K562 (cell line): ENCODE measurements at regions not wholly inside any gene's neighbourhood (a gene's known extent, or its start where the extent isn't known, plus 50 kb on each side); places are given as distances from the start of the nearest gene placed in this dataset.

Experiments
- ATAC-seq: fragments of 200-7000 bp; cut with Tn5 transposase; 3 replicates; pipeline ENCODE4 v1.9.1; 2020; ENCODE audit warnings: moderate library complexity
- BruUV-seq: library from RNA; stranded (reverse); fragments of 400-500 nt; replicated peaks from 2 replicates; lab custom pipeline; 2021; lab: Mats Ljungman, UMichigan
- CTCF ChIA-PET: fragments of 300-600 bp; formaldehyde crosslinking; extraction: SDS; loops from one replicate; lab custom pipeline; 2021; ENCODE audit warnings: low intra/inter-chr PET ratio; lab: Yijun Ruan, JAX
- POLR2A ChIA-PET: fragments of 300-600, 350-650 bp; sonication (Branson Sonifier 250); formaldehyde crosslinking; extraction: SDS; loops from one replicate; lab custom pipeline; 2021; ENCODE audit warnings: antibody characterized with exemption, inconsistent platforms; lab: Yijun Ruan, JAX
- DNase-seq, 4 experiments: peaks; one replicate each; pipeline versions ENCODE4 v3.0.0 to v3.0.0-alpha.2; 2011 to 2018; ENCODE audit warnings: low spot score in 3 of 4, mixed read lengths in 3 of 4; ENCODE audit errors: extremely low read depth in 1 of 4
- FAIRE-seq: peaks from 2 replicates; lab custom pipeline; 2011; peaks lifted over from hg19 to GRCh38; lab: Jason Lieb, UNC
- H2AFZ ChIP-seq: 2 replicates; pipeline ENCODE4 v1.6.0; 2011; ENCODE audit warnings: low read depth, low read length, control low read depth, inconsistent platforms
- H3K27ac ChIP-seq: fragments of 200-600 bp; 3 replicates; pipeline ENCODE4 v1.8.0; 2011; ENCODE audit warnings: low read depth, mild to moderate bottlenecking, control low read depth, inconsistent platforms, low read length, moderate library complexity, mixed read lengths; ENCODE audit errors: extremely low read depth
- H3K27me3 ChIP-seq, 2 experiments: fragments of 300-600 bp in 1 of 2; 2 replicates in 1 of 2; 3 replicates in 1 of 2; pipeline versions ENCODE4 v1.6.0 to v1.8.0; 2011; ENCODE audit warnings: inconsistent platforms in 2 of 2, low read length in 2 of 2, mild to moderate bottlenecking in 1 of 2, mixed read lengths in 1 of 2, moderate library complexity in 1 of 2; ENCODE audit not compliant: control insufficient read depth in 2 of 2, insufficient read depth in 2 of 2
- H3K36me3 ChIP-seq: fragments of 300-600 bp; 3 replicates; pipeline ENCODE4 v1.8.0; 2011; ENCODE audit warnings: mild to moderate bottlenecking, low read length, inconsistent platforms; ENCODE audit not compliant: control insufficient read depth, insufficient read depth
- H3K4me1 ChIP-seq, 2 experiments: fragments of 200-600 bp in 1 of 2; replicated peaks in 1 of 2; 2 replicates in 1 of 2; 3 replicates in 1 of 2; pipeline versions ENCODE4 v1.5.1 to v1.8.0; 2011; ENCODE audit warnings: inconsistent platforms in 2 of 2, low read length in 2 of 2, mild to moderate bottlenecking in 1 of 2, mixed read lengths in 1 of 2, moderate library complexity in 1 of 2; ENCODE audit not compliant: control insufficient read depth in 2 of 2, insufficient read depth in 2 of 2
- H3K4me2 ChIP-seq: 2 replicates; pipeline ENCODE4 v1.6.1; 2011; ENCODE audit warnings: low read length, control low read depth, inconsistent platforms, mixed read lengths; ENCODE audit not compliant: insufficient read depth
- H3K4me3 ChIP-seq: fragments of 200-600 bp; sonication (generic), shearing (Covaris generic); 2 replicates; pipeline ENCODE4 v1.5.1; 2016; ENCODE audit warnings: control low read depth, inconsistent platforms
- H3K79me2 ChIP-seq: fragments of 200-600 bp; 3 replicates; pipeline ENCODE4 v1.8.0; 2011; ENCODE audit warnings: low read length, inconsistent platforms; ENCODE audit not compliant: control insufficient read depth, insufficient read depth
- H3K9ac ChIP-seq, 2 experiments: 2 replicates each; pipeline versions ENCODE4 v1.6.0 to v1.6.1; 2011; ENCODE audit warnings: low read depth in 2 of 2, low read length in 2 of 2, control low read depth in 1 of 2, inconsistent platforms in 1 of 2, mild to moderate bottlenecking in 1 of 2, mixed read lengths in 1 of 2; ENCODE audit not compliant: insufficient read depth in 1 of 2
- H3K9me1 ChIP-seq: one replicate; pipeline ENCODE4 v1.6.0; 2011; ENCODE audit warnings: inconsistent platforms, mild to moderate bottlenecking, low read length, moderate library complexity; ENCODE audit not compliant: control insufficient read depth, insufficient read depth
- H3K9me3 ChIP-seq: replicated peaks from 2 replicates; pipeline ENCODE4 v1.5.1; 2011; ENCODE audit warnings: low read depth, low read length, inconsistent platforms; ENCODE audit not compliant: control insufficient read depth, insufficient read depth
- H4K20me1 ChIP-seq: replicated peaks from 2 replicates; pipeline ENCODE4 v1.6.1; 2011; ENCODE audit warnings: low read length, inconsistent platforms, mixed read lengths; ENCODE audit not compliant: control insufficient read depth, insufficient read depth
- FOXJ2 ChIP-seq: fragments of 200-800 bp; sonication (Bioruptor generic); IDR thresholded peaks from 2 replicates; pipeline ENCODE4 v1.6.1; 2016; ENCODE audit warnings: missing genetic modification characterization, missing compliant biosample characterization
- XRCC5 ChIP-seq: fragments of 200-400 bp; formaldehyde crosslinking; IDR thresholded peaks from 2 replicates; pipeline ENCODE4 v1.6.1; 2017; ENCODE audit warnings: low read depth, mild to moderate bottlenecking, low read length
- ZNF561 ChIP-seq: fragments of 450-650 bp; formaldehyde crosslinking; conservative IDR thresholded peaks from 2 replicates; pipeline ENCODE4 v1.4.0; 2020; ENCODE audit warnings: mild to moderate bottlenecking, moderate library complexity
- WGBS: fragments of 100-300 bp; shearing (Covaris generic); methylation state at CpG from one replicate; pipeline ENCODE4 v1.1.6; 2016; ENCODE audit warnings: low coverage, mixed read lengths; ENCODE audit not compliant: insufficient coverage; ENCODE audit errors: missing lambda C conversion rate; 5-methylcytosine and 5-hydroxymethylcytosine counted together
- in situ Hi-C: fragments of 300-500 bp; cut with MboI; formaldehyde crosslinking; loops from 4 replicates; pipeline ENCODE4 v1.15.0; 2018; ENCODE audit warnings: inconsistent platforms, mixed read lengths
- intact Hi-C: fragments of 100-400 bp; cut with micrococcal nuclease; formaldehyde crosslinking; loops from 2 replicates; pipeline ENCODE4 v1.14.2; 2022
- TF ChIP-seq, protein P1 (sequence below), 3 experiments: IDR thresholded peaks in 2 of 3; conservative IDR thresholded peaks in 1 of 3; 2 replicates each; pipeline ENCODE4 v1.5.1; 2011 to 2012; ENCODE audit warnings: low read length in 3 of 3, mild to moderate bottlenecking in 3 of 3, control low read depth in 2 of 3, improper control_type of control experiment in 1 of 3, inconsistent platforms in 1 of 3, low read depth in 1 of 3, mixed read lengths in 1 of 3, moderate library complexity in 1 of 3; ENCODE audit not compliant: insufficient read depth in 2 of 3

GRCh38 chr13:106377341-106377740 is 158.1 kb downstream of the EFNB2 start:
- Histone ChIP-seq H3K9me3 (no peaks in the 10 kb centered on the region), H3K79me2 (no peaks in the 10 kb centered on the region), H3K9ac (no peak overlapping the region), H3K27ac (no peak overlapping the region), H3K4me3 (no peak overlapping the region), H3K27me3 (no peaks in the 10 kb centered on the region), H4K20me1 (no peaks in the 10 kb centered on the region), H2AFZ (no peak overlapping the region), H3K4me2 (no peak overlapping the region), H3K9me1 (no peaks in the 10 kb centered on the region), H3K36me3 (no peaks in the 10 kb centered on the region), H3K4me1 (no peaks in the 10 kb centered on the region; a peak in 1 of 5 replicates)
- no TSS peak for BruUV-seq
- no peak for FAIRE-seq
- 0% methylated on average over 7 of the region's 7 CpGs for WGBS
- CTCF ChIA-PET = no interaction called here
- DNase-seq = no peak
- intact Hi-C loops = no loop called here
- TF ChIP-seq ZNF561 (CRISPR knock-in tag) (no peak), XRCC5 (no peak)
- no peak for ATAC-seq
- in situ Hi-C loops = no loop called here
- POLR2A ChIA-PET = no interaction called here

- BruUV-seq = no TSS peak
- no peaks in the 10 kb centered on the region for H3K79me2 ChIP-seq
- no peak overlapping the region for H2AFZ ChIP-seq
Observed at GRCh38 chr13:106376401-106377112, 158.9 kb downstream of the EFNB2 start.

More at GRCh38 chr13:106376401-106377112, 158.9 kb downstream of the EFNB2 start:
- Histone ChIP-seq H3K27me3 (no peaks in the 10 kb centered on the region), H3K27ac (no peak overlapping the region), H3K9me1 (no peaks in the 10 kb centered on the region), H3K4me2 (no peak overlapping the region), H3K9me3 (no peaks in the 10 kb centered on the region), H3K9ac (no peak overlapping the region), H4K20me1 (no peaks in the 10 kb centered on the region), H3K4me1 (no peaks in the 10 kb centered on the region; a peak in 1 of 5 replicates), H3K4me3 (no peak overlapping the region), H3K36me3 (no peaks in the 10 kb centered on the region)
- intact Hi-C loops = no loop called here
- in situ Hi-C loops = no loop called here
- ATAC-seq (peak; percentile 69), DNase-seq (no peak), FAIRE-seq (no peak)
- 1% methylated on average over 20 of the region's 21 CpGs for WGBS
- CTCF ChIA-PET = no interaction called here
- POLR2A ChIA-PET = no interaction called here
- TF ChIP-seq, protein P1, sequence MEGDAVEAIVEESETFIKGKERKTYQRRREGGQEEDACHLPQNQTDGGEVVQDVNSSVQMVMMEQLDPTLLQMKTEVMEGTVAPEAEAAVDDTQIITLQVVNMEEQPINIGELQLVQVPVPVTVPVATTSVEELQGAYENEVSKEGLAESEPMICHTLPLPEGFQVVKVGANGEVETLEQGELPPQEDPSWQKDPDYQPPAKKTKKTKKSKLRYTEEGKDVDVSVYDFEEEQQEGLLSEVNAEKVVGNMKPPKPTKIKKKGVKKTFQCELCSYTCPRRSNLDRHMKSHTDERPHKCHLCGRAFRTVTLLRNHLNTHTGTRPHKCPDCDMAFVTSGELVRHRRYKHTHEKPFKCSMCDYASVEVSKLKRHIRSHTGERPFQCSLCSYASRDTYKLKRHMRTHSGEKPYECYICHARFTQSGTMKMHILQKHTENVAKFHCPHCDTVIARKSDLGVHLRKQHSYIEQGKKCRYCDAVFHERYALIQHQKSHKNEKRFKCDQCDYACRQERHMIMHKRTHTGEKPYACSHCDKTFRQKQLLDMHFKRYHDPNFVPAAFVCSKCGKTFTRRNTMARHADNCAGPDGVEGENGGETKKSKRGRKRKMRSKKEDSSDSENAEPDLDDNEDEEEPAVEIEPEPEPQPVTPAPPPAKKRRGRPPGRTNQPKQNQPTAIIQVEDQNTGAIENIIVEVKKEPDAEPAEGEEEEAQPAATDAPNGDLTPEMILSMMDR (IDR thresholded peaks at IDR 0.05 in 2 of 3, conservative IDR thresholded peaks at IDR 0.05 in 1 of 3; ENCODE audit: insufficient read depth in 2 of 3, low read depth in 1 of 3, low read length in 3 of 3) = 0 out of 6 replicates have a peak, but pooled peaks of 2 of the 3 experiments have one; percentile 2 to 18
- no peak for TF ChIP-seq FOXJ2 (tag)
